GM18867 (cell line): ENCODE measurements at regions not wholly inside any gene's neighbourhood (a gene's known extent, or its start where the extent isn't known, plus 50 kb on each side); places are given as distances from the start of the nearest gene placed in this dataset.

Experiments
- ATAC-seq: cut with Tn5 transposase; IDR thresholded peaks from one replicate; pipeline ENCODE4 v1.9.1; 2021; ENCODE audit warnings: mild to moderate bottlenecking, moderate library complexity; ENCODE audit not compliant: unreplicated experiment

GRCh38 chr14:95413289-95414215 lies 93.8 kb upstream of the CLMN start:
- no peak for ATAC-seq

GRCh38 chr14:95410838-95411237 lies 91.1 kb upstream of the CLMN start:
- no peak for ATAC-seq

- no peak for ATAC-seq
These were observed 90.0 kb upstream of the CLMN start for GRCh38 chr14:95409477-95410272.

GRCh38 chr14:95408731-95409476 lies 89.2 kb upstream of the CLMN start:
- ATAC-seq = no peak

DNA sequence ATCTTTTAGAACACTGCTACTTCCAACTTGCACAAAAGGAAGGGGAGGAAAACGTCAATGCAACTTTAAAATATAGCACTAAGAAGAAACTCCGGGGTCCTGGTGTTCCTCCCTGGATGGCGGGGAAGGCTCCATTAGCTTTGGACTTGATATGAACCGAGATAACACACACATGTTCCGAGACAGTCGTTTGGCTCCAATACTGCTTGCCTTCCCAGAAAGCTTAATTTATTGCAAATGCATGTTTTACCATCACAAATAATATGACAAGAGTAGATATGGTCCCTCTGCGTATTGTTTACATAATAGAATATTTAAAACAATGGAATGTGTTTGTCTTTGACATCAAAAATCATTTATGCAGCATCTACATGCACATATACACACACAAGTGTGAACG lies 87.6 kb upstream of the CLMN start:
- no peak for ATAC-seq

DNA sequence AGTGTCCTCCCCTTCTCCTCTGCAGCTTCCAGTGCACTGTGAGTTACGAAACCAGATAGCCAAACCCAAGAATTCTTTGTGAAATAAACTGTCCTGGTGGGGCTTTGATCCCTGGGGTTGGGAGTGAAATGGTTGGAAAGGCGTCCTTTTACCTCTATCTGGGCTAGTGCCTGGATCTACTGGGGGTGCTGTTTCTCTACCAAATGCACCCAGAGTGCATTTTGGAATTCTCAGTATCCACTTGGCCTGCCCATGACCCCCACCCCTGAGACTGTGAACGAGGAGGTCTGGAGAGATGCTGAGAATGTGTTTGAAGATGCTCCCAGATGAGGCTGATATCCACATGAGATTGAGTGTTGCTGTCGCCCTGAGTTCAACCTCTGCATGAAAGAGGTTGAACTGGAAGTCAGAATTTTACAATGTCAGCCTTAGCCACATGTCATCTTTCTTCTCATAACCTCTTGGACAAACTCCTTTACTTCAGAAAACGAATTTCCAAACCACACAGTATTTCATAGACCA lies 87.1 kb upstream of the CLMN start:
- ATAC-seq = no peak

- no peak for ATAC-seq
These were observed 84.9 kb upstream of the CLMN start for GRCh38 chr14:95404583-95404982.

DNA sequence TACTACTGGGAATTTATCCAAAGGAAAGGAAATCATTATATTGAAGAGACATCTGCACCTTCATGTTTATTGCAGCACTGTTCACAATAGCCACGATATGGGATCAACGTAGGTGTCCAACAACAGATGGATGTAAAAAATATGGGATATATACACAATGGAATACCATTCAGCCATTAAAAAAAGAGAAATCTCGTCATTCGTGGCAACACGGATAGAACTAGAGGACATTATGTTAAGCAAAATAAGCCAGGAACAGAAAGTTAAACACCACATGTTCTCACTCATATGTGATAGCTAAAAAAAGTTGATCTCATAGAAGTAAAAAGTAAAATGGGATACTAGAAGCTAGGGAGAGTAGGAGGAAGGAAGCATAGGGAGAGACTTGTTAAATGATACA lies 82.9 kb upstream of the CLMN start:
- ATAC-seq = no peak

DNA sequence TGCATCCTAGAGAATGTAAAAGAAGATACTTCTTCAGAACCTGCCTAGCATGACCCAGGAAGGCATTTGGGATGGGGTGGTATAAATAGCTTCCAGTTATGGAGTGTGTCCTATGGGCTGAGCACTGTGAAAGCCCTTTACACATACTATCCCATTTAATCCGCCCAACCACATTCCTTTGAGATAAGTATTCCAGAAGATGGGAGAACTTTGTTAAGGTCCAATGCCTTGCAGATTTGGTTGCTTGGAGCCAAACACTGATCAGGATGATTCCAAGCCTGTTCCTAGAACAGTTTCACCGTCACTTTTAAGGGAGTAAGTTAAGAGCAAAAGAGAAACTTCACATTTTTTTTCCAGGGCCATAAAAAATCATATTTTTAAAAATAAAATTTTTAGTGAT lies 82.5 kb upstream of the CLMN start:
- ATAC-seq = no peak

- ATAC-seq = no peak
These were observed 79.2 kb upstream of the CLMN start for GRCh38 chr14:95398630-95399547.

- ATAC-seq = no peak
These were observed 77.6 kb upstream of the CLMN start for GRCh38 chr14:95397325-95397724.

- ATAC-seq = no peak
These were observed 76.5 kb upstream of the CLMN start for GRCh38 chr14:95396221-95396620.

GRCh38 chr14:95395098-95395737 lies 75.5 kb upstream of the CLMN start:
- no peak for ATAC-seq

DNA sequence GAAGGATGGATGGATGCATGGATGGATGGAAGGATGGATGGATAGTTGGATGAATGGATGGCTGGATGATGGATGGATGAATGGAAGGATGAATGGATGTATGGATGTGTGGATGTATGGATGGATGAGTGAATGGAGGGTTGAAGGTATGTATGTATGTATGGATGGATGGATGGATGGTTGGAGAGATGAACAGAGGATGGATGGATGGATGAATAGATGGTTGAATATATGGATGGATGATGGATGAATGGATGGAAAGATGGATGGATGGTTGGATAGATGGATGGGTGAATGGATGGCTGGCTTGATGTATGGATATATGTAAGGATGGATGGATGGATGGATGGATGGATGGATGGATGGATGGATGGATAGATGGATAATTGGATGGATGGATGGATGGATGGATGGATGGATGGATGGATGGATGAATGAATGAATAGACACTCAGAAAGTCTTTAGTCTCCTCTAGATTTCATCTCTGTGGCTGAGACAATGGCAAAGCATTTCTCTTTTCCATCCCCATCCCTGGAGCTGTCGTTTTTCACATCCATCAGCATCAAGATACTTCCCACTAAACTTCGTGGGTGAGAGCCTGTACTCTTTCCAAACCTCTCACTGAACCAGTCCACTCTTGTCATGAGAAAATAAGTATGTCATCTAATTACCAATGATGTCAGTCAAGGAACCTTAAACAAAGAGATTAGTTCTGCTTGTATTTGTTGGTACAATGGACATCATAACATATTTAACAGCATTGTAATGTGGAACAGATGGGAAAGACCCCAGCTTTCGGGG lies 74.8 kb upstream of the CLMN start:
- ATAC-seq = no peak

- ATAC-seq = no peak
These were observed 73.1 kb upstream of the CLMN start for GRCh38 chr14:95392841-95393240.

- no peak for ATAC-seq
These were observed 71.6 kb upstream of the CLMN start for GRCh38 chr14:95391331-95391730.

DNA sequence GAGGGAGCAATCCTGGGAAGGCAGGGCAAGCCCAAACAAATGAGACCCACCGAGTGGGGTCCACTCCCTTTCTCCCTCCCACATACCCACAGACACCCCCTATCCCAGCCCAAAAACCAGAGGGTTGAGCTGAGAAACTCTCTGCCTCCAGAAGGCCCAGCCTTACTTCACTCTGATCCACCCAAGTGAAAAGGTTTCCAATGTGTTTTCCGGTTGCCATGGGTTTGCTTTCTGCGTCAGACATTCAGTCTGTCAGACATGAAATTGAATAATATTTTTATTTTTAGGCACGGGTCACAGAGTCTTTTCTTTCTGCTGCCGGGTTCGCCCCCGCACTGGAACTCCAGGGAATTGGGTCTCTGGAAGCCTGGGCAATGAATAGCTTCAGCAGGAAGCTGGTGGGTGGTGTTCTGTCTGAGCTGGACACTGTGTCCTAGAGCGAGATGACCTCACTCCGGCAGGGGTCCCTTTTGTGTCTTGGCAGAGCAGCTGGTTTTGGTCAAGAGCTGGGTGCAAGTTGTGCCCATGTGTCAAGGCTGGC lies 69.8 kb upstream of the CLMN start:
- ATAC-seq = no peak

DNA sequence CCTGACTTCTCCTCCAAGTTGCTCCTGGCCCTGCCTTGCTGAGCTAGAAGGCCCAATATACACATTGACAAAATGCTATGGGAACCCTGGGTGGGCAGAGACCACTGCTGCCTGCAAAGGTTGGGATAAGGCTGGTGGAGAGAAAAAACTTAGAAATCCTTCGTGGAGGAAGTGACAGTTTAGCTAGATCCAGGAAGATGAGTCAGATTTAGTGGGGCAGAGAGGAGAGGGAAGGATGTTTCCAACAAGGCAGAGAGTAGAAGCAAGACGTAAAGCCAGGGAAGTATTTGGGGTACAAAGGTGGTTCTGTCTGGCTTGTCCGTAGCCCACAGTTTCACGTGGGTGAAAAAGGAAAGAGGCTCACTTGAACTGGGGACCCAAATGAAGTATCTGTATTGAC lies 69.0 kb upstream of the CLMN start:
- ATAC-seq = no peak
